ENCODE measurements at regions not wholly inside any gene's neighbourhood (a gene's known extent, or its start where the extent isn't known, plus 50 kb on each side); places are given as distances from the start of the nearest gene placed in this dataset.

DNA sequence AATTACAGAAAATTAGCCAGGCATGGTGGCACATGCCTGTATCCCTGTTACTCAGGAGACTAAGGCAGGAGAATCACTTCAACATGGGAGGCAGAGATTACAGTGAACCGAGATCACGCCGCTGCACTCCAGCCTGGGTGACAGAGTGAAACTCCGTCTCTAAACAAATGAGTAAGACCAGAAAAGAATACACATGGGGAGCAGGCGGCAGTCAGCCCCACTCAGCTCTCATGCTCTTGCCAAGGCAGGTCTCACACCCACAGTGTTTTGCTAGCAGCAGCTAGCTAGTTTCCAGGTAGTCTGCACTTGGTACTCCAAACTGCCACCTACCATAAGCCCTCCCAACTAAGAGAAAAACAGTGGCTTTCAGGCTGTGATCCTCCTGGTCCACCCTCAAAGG lies 722.3 kb upstream of the CTNND2 start:
- DNase-seq (ENCODE audit: low spot score) (no peak), ATAC-seq (ENCODE audit: insufficient number of reproducible peaks, low FRiP score, low read depth) (no peak)
- no peak overlapping the region for H3K4me3 ChIP-seq
- H3K9me3 ChIP-seq, result no peaks in the 10 kb centered on the region
- H3K27me3 ChIP-seq (replicated peaks; ENCODE audit: insufficient read depth), result no peaks in the 10 kb centered on the region
- no peak overlapping the region for H3K27ac ChIP-seq
- TF ChIP-seq, protein P1, sequence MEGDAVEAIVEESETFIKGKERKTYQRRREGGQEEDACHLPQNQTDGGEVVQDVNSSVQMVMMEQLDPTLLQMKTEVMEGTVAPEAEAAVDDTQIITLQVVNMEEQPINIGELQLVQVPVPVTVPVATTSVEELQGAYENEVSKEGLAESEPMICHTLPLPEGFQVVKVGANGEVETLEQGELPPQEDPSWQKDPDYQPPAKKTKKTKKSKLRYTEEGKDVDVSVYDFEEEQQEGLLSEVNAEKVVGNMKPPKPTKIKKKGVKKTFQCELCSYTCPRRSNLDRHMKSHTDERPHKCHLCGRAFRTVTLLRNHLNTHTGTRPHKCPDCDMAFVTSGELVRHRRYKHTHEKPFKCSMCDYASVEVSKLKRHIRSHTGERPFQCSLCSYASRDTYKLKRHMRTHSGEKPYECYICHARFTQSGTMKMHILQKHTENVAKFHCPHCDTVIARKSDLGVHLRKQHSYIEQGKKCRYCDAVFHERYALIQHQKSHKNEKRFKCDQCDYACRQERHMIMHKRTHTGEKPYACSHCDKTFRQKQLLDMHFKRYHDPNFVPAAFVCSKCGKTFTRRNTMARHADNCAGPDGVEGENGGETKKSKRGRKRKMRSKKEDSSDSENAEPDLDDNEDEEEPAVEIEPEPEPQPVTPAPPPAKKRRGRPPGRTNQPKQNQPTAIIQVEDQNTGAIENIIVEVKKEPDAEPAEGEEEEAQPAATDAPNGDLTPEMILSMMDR (IDR thresholded peaks at IDR 0.05), result no peak
- no peaks in the 10 kb centered on the region for H3K4me1 ChIP-seq (ENCODE audit: control insufficient read depth in 1 of 2, low read depth in 2 of 2)
- no peaks in the 10 kb centered on the region for H3K36me3 ChIP-seq

DNA sequence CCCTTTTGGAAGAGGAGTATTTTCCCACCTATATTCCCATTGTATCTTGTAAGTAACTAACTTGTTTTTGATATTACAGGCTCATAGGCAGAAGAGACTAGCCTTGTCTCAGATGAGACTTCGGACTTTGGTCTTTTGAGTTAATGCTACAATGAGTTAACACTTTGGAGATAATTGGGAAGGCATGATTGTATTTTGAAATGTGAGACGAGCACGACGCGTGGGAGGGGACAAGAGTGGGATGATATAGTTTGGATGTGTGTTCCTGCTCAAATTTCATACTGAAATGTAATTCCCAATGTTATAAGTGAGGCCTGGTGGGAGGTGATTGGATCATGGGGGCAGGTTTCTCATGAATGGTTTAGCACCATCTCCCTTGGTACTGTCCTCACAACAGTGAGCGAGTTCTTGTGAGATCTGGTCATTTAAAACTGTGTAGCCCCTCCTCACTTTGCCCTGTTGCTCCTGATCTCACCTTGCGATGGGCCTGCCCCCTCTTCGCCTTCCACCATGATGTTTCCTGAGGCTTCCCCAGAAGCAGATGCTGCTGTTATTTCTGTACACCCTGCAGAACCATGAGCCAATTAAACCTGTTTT lies 721.5 kb upstream of the CTNND2 start:
- Histone ChIP-seq H3K9me3 (no peaks in the 10 kb centered on the region), H3K4me3 (no peak overlapping the region), H3K27ac (no peak overlapping the region), H3K27me3 (replicated peaks; ENCODE audit: insufficient read depth) (no peaks in the 10 kb centered on the region), H3K36me3 (no peaks in the 10 kb centered on the region), H3K4me1 (ENCODE audit: control insufficient read depth in 1 of 2, low read depth in 2 of 2) (no peaks in the 10 kb centered on the region)
- DNase-seq (ENCODE audit: low spot score), result no peak
- TF ChIP-seq, protein P1 (IDR thresholded peaks at IDR 0.05), result no peak
- no peak for ATAC-seq (ENCODE audit: insufficient number of reproducible peaks, low FRiP score, low read depth)

DNA sequence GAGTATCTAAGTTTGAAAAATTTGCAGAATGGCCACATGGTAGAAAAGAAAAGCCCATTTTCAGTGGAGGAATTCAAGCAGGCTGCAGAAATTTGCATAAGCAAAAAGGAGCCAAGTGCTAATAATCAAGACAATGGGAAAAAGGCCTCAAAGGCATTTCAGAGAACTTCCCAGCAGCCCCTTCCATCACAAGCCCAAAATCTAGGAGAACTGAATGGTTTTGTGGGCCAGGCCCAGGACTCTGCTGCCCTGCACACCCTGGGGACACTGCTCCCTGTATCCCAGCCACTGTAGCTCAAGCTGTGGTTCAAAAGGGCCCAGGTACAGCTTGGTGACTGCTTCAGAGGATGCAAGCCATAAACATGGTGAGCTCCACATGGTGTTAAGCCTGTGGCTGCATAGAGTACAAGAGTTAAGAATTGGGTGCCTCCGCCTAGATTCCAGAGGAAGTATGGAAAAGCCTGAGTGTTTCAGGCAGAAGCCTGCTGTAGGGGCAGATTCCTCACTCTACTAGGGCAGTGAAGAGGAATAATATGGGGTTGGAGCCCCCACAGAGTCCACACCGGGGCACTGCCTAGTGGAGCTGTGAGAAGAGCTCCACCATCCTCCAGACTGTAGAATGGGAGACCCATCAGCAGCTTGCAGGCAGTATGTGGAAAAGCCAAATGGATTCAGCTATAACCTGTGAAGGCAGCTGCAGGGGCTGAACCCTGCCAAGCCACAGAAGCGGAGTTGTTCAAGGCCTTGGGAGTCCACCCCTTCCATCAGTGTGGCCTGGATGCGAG lies 720.7 kb upstream of the CTNND2 start:
- no peaks in the 10 kb centered on the region for H3K9me3 ChIP-seq
- ATAC-seq (ENCODE audit: insufficient number of reproducible peaks, low FRiP score, low read depth) (no peak), DNase-seq (ENCODE audit: low spot score) (no peak)
- TF ChIP-seq, protein P1 (IDR thresholded peaks at IDR 0.05), result no peak
- H3K36me3 ChIP-seq, result no peaks in the 10 kb centered on the region
- no peak overlapping the region for H3K27ac ChIP-seq
- no peak overlapping the region for H3K4me3 ChIP-seq
- no peaks in the 10 kb centered on the region for H3K4me1 ChIP-seq (ENCODE audit: control insufficient read depth in 1 of 2, low read depth in 2 of 2)
- H3K27me3 ChIP-seq (replicated peaks; ENCODE audit: insufficient read depth), result no peaks in the 10 kb centered on the region

DNA sequence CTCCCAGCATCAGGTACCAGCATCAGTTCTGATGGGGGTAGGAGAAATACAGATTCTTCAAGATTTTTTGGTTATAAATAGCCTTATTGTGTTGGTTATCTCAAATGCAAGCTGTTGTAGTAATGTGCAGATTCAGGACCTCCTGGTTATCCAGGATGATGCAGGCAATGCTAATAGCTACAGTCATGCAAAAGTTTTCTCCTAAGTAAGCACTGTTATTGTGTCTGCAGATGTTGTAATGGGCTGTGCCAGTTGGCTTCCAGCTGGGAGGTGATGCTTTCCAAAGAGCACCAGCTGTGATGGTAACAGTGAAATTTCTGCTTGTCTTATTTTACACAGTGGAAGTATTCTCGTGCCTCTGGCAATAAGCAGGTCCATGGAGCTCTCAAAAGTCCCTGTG lies 719.2 kb upstream of the CTNND2 start:
- no peaks in the 10 kb centered on the region for H3K4me1 ChIP-seq (ENCODE audit: control insufficient read depth in 1 of 2, low read depth in 2 of 2)
- no peak overlapping the region for H3K27ac ChIP-seq
- H3K27me3 ChIP-seq (replicated peaks; ENCODE audit: insufficient read depth), result no peaks in the 10 kb centered on the region
- no peaks in the 10 kb centered on the region for H3K36me3 ChIP-seq
- no peak for ATAC-seq (ENCODE audit: insufficient number of reproducible peaks, low FRiP score, low read depth)
- no peak for DNase-seq (ENCODE audit: low spot score)
- H3K9me3 ChIP-seq, result no peaks in the 10 kb centered on the region
- H3K4me3 ChIP-seq, result no peak overlapping the region
- TF ChIP-seq, protein P1 (IDR thresholded peaks at IDR 0.05), result no peak

DNA sequence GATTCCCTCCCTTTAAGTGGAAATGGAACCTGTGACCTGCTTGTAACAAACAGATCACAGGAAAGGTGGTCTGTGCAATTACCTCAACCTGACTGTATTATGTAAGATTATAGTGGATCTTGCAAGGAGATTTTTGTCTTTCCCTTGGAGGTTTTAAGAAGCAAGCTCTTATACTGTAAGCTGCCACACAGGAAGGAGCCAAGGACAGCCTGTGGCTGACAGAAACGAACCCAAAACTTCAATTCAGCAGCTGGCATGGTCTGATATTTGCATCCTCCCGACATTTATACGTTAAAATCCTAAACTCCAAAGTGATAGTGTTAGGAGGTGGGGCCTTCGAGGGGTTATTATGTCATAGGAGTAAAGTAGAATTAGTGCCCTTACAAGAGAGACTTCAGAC lies 711.8 kb upstream of the CTNND2 start:
- Histone ChIP-seq H3K4me3 (no peak overlapping the region), H3K36me3 (no peaks in the 10 kb centered on the region), H3K27me3 (replicated peaks; ENCODE audit: insufficient read depth) (no peaks in the 10 kb centered on the region), H3K27ac (no peak overlapping the region), H3K9me3 (no peaks in the 10 kb centered on the region), H3K4me1 (ENCODE audit: control insufficient read depth in 1 of 2, low read depth in 2 of 2) (no peaks in the 10 kb centered on the region)
- DNase-seq (ENCODE audit: low spot score) (no peak), ATAC-seq (ENCODE audit: insufficient number of reproducible peaks, low FRiP score, low read depth) (no peak)
- TF ChIP-seq, protein P1 (IDR thresholded peaks at IDR 0.05), result no peak

Measured in thoracic aorta (tissue), 2 donors.